ENCODE measurements at regions not wholly inside any gene's neighbourhood (a gene's known extent, or its start where the extent isn't known, plus 50 kb on each side); places are given as distances from the start of the nearest gene placed in this dataset.
"Not testable (repeated sequence)": the region's sequence is repeated elsewhere in the genome, so short reads cannot be mapped to it uniquely, and the experiment has no call there.

GRCh38 chr1:65554086-65554764 is 133.8 kb downstream of the LEPR start:
- not testable (repeated sequence) for TF ChIP-seq CTCF (conservative IDR thresholded peaks at IDR 0.05; ENCODE audit: low read length); EZH2phosphoT487 (IDR thresholded peaks at IDR 0.05; ENCODE audit: borderline replicate concordance, low read depth, low read length)
